ENCODE measurements at regions not wholly inside any gene's neighbourhood (a gene's known extent, or its start where the extent isn't known, plus 50 kb on each side); places are given as distances from the start of the nearest gene placed in this dataset.

- no peak for TF ChIP-seq CTCF (conservative IDR thresholded peaks at IDR 0.05; ENCODE audit: low read length)
- TF ChIP-seq EZH2phosphoT487 (IDR thresholded peaks at IDR 0.05; ENCODE audit: borderline replicate concordance), result no peak
Measured at GRCh38 chr3:137204409-137204808, 246.6 kb downstream of the IL20RB start.
